A673 (cell line): ENCODE measurements at regions not wholly inside any gene's neighbourhood (a gene's known extent, or its start where the extent isn't known, plus 50 kb on each side); places are given as distances from the start of the nearest gene placed in this dataset.

Source experiments
- BruUV-seq: library from RNA; stranded (reverse); fragments of 400-500 nt; replicated peaks from 2 replicates; lab custom pipeline; 2021; lab: Mats Ljungman, UMichigan
- CTCF ChIA-PET: fragments of 300-600 bp; sonication (Branson Sonifier 250); formaldehyde crosslinking; loops from one replicate; lab custom pipeline; 2022; ENCODE audit warnings: antibody characterized with exemption; lab: Charles Lee
- POLR2A ChIA-PET: fragments of 300-600 bp; sonication (Branson Sonifier 250); formaldehyde crosslinking; loops from one replicate; lab custom pipeline; 2022; ENCODE audit warnings: antibody characterized with exemption; ENCODE audit not compliant: low non-redundant PET; lab: Charles Lee
- DNase-seq: peaks from one replicate; pipeline ENCODE4 v3.0.0-alpha.2; 2015; ENCODE audit warnings: low spot score
- H3K27ac ChIP-seq: fragments of 200-600 bp; sonication (generic); 2 replicates; pipeline ENCODE4 v1.5.1; 2016; ENCODE audit warnings: mixed run types, low read depth, mild to moderate bottlenecking, mixed read lengths, antibody characterized with exemption, low read length; ENCODE audit not compliant: poor library complexity, severe bottlenecking
- H3K27me3 ChIP-seq: fragments of 200-600 bp; sonication (generic); replicated peaks from 2 replicates; pipeline ENCODE4 v1.6.1; 2017; ENCODE audit warnings: mixed run types, low read depth, mild to moderate bottlenecking, mixed read lengths, antibody characterized with exemption, low read length; ENCODE audit not compliant: insufficient read depth, poor library complexity
- H3K36me3 ChIP-seq: fragments of 200-600 bp; sonication (generic); 2 replicates; pipeline ENCODE4 v1.6.1; 2016; ENCODE audit warnings: mixed run types, mild to moderate bottlenecking, mixed read lengths, antibody characterized with exemption, low read length; ENCODE audit not compliant: insufficient read depth, poor library complexity, severe bottlenecking
- H3K4me1 ChIP-seq: fragments of 200-600 bp; sonication (generic); 2 replicates; pipeline ENCODE4 v1.6.1; 2017; ENCODE audit warnings: mixed run types, mild to moderate bottlenecking, mixed read lengths, antibody characterized with exemption, low read length; ENCODE audit not compliant: insufficient read depth, poor library complexity, severe bottlenecking
- H3K4me3 ChIP-seq: fragments of 200-600 bp; sonication (generic); 2 replicates; pipeline ENCODE4 v1.5.1; 2016; ENCODE audit warnings: low read depth, mixed run types, mild to moderate bottlenecking, mixed read lengths, low read length; ENCODE audit not compliant: poor library complexity, severe bottlenecking
- H3K9me3 ChIP-seq: fragments of 200-600 bp; sonication (generic); 2 replicates; pipeline ENCODE4 v1.6.1; 2016; ENCODE audit warnings: mixed run types, low read depth, mild to moderate bottlenecking, mixed read lengths, antibody characterized with exemption, low read length; ENCODE audit not compliant: poor library complexity, severe bottlenecking
- EZH2 ChIP-seq: fragments of 200-600 bp; sonication (generic); IDR thresholded peaks from 2 replicates; pipeline ENCODE4 v1.6.1; 2017; ENCODE audit warnings: borderline replicate concordance, low read depth, mild to moderate bottlenecking, mixed read lengths, antibody characterized with exemption, low read length; ENCODE audit not compliant: poor library complexity, severe bottlenecking
- intact Hi-C: fragments of 100-400 bp; cut with micrococcal nuclease; formaldehyde crosslinking; loops from one replicate; pipeline ENCODE4 v1.10.0; 2022; ENCODE audit not compliant: unreplicated experiment
- TF ChIP-seq, protein P1 (sequence below): fragments of 300-800, 200-600 bp; sonication (generic); conservative IDR thresholded peaks from 2 replicates; pipeline ENCODE4 v1.5.1; 2017; ENCODE audit warnings: low read depth, mild to moderate bottlenecking, antibody characterized with exemption, low read length, moderate library complexity, mixed read lengths

DNA sequence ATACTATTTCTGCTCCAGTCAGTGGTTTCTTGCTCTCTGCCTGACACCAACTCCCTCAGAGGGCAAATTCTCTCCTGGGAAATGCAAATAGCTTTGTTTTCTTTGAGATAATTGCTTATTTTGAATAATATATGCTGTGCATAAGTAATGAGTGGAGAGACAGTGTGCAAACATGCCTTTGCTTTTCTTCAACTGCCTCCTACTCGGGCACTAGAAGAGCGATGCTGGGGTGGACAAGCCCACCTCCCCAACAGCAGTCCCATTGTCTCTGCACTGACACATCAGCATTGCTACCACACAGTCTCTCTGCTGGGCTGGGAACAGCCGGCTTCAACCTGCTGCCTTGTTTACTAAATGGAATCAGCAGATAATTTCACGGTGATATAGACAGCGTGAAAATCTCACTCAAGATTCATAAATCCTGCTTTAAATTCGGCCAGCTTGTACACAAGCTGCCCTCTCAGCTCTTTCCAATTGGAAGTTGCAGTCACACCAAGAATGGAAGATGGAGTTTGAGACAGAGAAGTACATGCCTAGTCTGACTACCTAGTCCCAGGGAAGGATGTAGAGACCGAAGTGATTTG, 694.5 kb downstream of the TDRD15 start:
- ChIA-PET POLR2A (interaction anchor here (0.7 kb wide), 1 partner anchor 697 kb away, joined by 3 read pairs; no protein-coding TSS in a partner anchor), CTCF (no interaction called here)
- no peak overlapping the region for H3K27ac ChIP-seq
- intact Hi-C loops: no loop called here
- no peak for DNase-seq
- H3K36me3 ChIP-seq: no peaks in the 10 kb centered on the region
- no peaks in the 10 kb centered on the region for H3K9me3 ChIP-seq
- BruUV-seq: no TSS peak
- no peak overlapping the region for H3K4me3 ChIP-seq
- TF ChIP-seq, protein P1, sequence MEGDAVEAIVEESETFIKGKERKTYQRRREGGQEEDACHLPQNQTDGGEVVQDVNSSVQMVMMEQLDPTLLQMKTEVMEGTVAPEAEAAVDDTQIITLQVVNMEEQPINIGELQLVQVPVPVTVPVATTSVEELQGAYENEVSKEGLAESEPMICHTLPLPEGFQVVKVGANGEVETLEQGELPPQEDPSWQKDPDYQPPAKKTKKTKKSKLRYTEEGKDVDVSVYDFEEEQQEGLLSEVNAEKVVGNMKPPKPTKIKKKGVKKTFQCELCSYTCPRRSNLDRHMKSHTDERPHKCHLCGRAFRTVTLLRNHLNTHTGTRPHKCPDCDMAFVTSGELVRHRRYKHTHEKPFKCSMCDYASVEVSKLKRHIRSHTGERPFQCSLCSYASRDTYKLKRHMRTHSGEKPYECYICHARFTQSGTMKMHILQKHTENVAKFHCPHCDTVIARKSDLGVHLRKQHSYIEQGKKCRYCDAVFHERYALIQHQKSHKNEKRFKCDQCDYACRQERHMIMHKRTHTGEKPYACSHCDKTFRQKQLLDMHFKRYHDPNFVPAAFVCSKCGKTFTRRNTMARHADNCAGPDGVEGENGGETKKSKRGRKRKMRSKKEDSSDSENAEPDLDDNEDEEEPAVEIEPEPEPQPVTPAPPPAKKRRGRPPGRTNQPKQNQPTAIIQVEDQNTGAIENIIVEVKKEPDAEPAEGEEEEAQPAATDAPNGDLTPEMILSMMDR: no peak
- no peak for TF ChIP-seq EZH2
- H3K4me1 ChIP-seq: no peaks in the 10 kb centered on the region
- H3K27me3 ChIP-seq: peaks cover 4% of the 10 kb centered on the region

GRCh38 chr2:21819454-21819853, 695.7 kb downstream of the TDRD15 start:
- H3K36me3 ChIP-seq: no peaks in the 10 kb centered on the region
- H3K9me3 ChIP-seq: no peaks in the 10 kb centered on the region
- CTCF ChIA-PET: no interaction called here
- H3K27me3 ChIP-seq: peaks cover 4% of the 10 kb centered on the region
- no peak overlapping the region for H3K4me3 ChIP-seq
- H3K27ac ChIP-seq: no peak overlapping the region
- POLR2A ChIA-PET: no interaction called here
- TF ChIP-seq, protein P1: no peak
- intact Hi-C loops: no loop called here
- no peaks in the 10 kb centered on the region for H3K4me1 ChIP-seq
- no TSS peak for BruUV-seq
- DNase-seq: no peak

GRCh38 chr2:21820271-21820670, 696.5 kb downstream of the TDRD15 start:
- Histone ChIP-seq H3K4me1 (no peaks in the 10 kb centered on the region), H3K27me3 (peaks cover 4% of the 10 kb centered on the region), H3K36me3 (no peaks in the 10 kb centered on the region), H3K4me3 (no peak overlapping the region), H3K27ac (no peak overlapping the region), H3K9me3 (no peaks in the 10 kb centered on the region)
- no peak for TF ChIP-seq EZH2
- TF ChIP-seq, protein P1: no peak
- ChIA-PET CTCF (no interaction called here), POLR2A (no interaction called here)
- DNase-seq: no peak
- BruUV-seq: no TSS peak
- intact Hi-C loops: no loop called here
